Endothelial cell (in vitro differentiated cells): ENCODE measurements at regions not wholly inside any gene's neighbourhood (a gene's known extent, or its start where the extent isn't known, plus 50 kb on each side); places are given as distances from the start of the nearest gene placed in this dataset.

Experiments
- DNase-seq: peaks from one replicate; pipeline ENCODE4 v3.0.0; 2021; ENCODE audit warnings: low spot score
- H3K27ac Mint-ChIP-seq: one replicate; pipeline ENCODE4 v1.8.0; 2021; ENCODE audit warnings: mixed read lengths, inconsistent platforms; ENCODE audit not compliant: unreplicated experiment
- H3K27me3 Mint-ChIP-seq: one replicate; pipeline ENCODE4 v1.8.0; 2021; ENCODE audit warnings: mild to moderate bottlenecking, moderate library complexity, mixed read lengths, inconsistent platforms; ENCODE audit not compliant: unreplicated experiment
- H3K36me3 Mint-ChIP-seq: one replicate; pipeline ENCODE4 v1.8.0; 2021; ENCODE audit warnings: mild to moderate bottlenecking, low read depth, mixed read lengths, inconsistent platforms; ENCODE audit not compliant: unreplicated experiment
- H3K4me1 Mint-ChIP-seq: one replicate; pipeline ENCODE4 v1.8.0; 2021; ENCODE audit warnings: mild to moderate bottlenecking, mixed read lengths, inconsistent platforms; ENCODE audit not compliant: unreplicated experiment
- H3K4me3 Mint-ChIP-seq: one replicate; pipeline ENCODE4 v1.8.0; 2021; ENCODE audit warnings: mild to moderate bottlenecking, mixed read lengths, inconsistent platforms; ENCODE audit not compliant: unreplicated experiment
- H3K9me3 Mint-ChIP-seq: one replicate; pipeline ENCODE4 v1.8.0; 2021; ENCODE audit warnings: mixed read lengths, inconsistent platforms; ENCODE audit not compliant: unreplicated experiment
- TF ChIP-seq, protein P1 (sequence below): fragments of 200-600 bp; sonication (generic); IDR thresholded peaks from one replicate; pipeline ENCODE4 v1.5.0; 2021; ENCODE audit warnings: antibody characterized with exemption; ENCODE audit not compliant: unreplicated experiment

GRCh38 chr11:112881461-112881860 is 79.8 kb upstream of the NCAM1 start:
- TF ChIP-seq, protein P1, sequence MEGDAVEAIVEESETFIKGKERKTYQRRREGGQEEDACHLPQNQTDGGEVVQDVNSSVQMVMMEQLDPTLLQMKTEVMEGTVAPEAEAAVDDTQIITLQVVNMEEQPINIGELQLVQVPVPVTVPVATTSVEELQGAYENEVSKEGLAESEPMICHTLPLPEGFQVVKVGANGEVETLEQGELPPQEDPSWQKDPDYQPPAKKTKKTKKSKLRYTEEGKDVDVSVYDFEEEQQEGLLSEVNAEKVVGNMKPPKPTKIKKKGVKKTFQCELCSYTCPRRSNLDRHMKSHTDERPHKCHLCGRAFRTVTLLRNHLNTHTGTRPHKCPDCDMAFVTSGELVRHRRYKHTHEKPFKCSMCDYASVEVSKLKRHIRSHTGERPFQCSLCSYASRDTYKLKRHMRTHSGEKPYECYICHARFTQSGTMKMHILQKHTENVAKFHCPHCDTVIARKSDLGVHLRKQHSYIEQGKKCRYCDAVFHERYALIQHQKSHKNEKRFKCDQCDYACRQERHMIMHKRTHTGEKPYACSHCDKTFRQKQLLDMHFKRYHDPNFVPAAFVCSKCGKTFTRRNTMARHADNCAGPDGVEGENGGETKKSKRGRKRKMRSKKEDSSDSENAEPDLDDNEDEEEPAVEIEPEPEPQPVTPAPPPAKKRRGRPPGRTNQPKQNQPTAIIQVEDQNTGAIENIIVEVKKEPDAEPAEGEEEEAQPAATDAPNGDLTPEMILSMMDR, result no peak
- H3K4me1 Mint-ChIP-seq, result peaks cover 7% of the 10 kb centered on the region
- H3K27me3 Mint-ChIP-seq, result no peaks in the 10 kb centered on the region
- no peaks in the 10 kb centered on the region for H3K36me3 Mint-ChIP-seq
- H3K4me3 Mint-ChIP-seq, result no peak overlapping the region
- H3K9me3 Mint-ChIP-seq, result no peaks in the 10 kb centered on the region
- H3K27ac Mint-ChIP-seq, result no peak overlapping the region
- DNase-seq, result no peak

GRCh38 chr11:112882494-112883381 is 78.5 kb upstream of the NCAM1 start:
- H3K4me3 Mint-ChIP-seq, result no peak overlapping the region
- no peaks in the 10 kb centered on the region for H3K9me3 Mint-ChIP-seq
- no peaks in the 10 kb centered on the region for H3K36me3 Mint-ChIP-seq
- H3K27ac Mint-ChIP-seq, result no peak overlapping the region
- no peaks in the 10 kb centered on the region for H3K27me3 Mint-ChIP-seq
- no peak for DNase-seq
- peaks cover 7% of the 10 kb centered on the region for H3K4me1 Mint-ChIP-seq
- TF ChIP-seq, protein P1, result no peak

GRCh38 chr11:112884012-112884767 is 77.0 kb upstream of the NCAM1 start:
- H3K36me3 Mint-ChIP-seq, result no peaks in the 10 kb centered on the region
- TF ChIP-seq, protein P1, result no peak
- H3K4me1 Mint-ChIP-seq, result peaks cover 7% of the 10 kb centered on the region
- no peak for DNase-seq
- no peaks in the 10 kb centered on the region for H3K27me3 Mint-ChIP-seq
- no peaks in the 10 kb centered on the region for H3K9me3 Mint-ChIP-seq
- H3K27ac Mint-ChIP-seq, result no peak overlapping the region
- H3K4me3 Mint-ChIP-seq, result no peak overlapping the region

- Mint-ChIP-seq H3K4me3 (no peak overlapping the region), H3K9me3 (no peaks in the 10 kb centered on the region), H3K27ac (no peak overlapping the region), H3K27me3 (no peaks in the 10 kb centered on the region), H3K36me3 (no peaks in the 10 kb centered on the region), H3K4me1 (no peaks in the 10 kb centered on the region)
- no peak for DNase-seq
- TF ChIP-seq, protein P1, result no peak
Measured at GRCh38 chr11:112885744-112886433, 75.3 kb upstream of the NCAM1 start.
